ENCODE measurements at regions not wholly inside any gene's neighbourhood (a gene's known extent, or its start where the extent isn't known, plus 50 kb on each side); places are given as distances from the start of the nearest gene placed in this dataset.

GRCh38 chr13:99619207-99619606 lies 117.9 kb downstream of the TM9SF2 start:
- TF ChIP-seq CTCF (conservative IDR thresholded peaks at IDR 0.05; ENCODE audit: low read length): no peak
- TF ChIP-seq EZH2phosphoT487 (IDR thresholded peaks at IDR 0.05; ENCODE audit: borderline replicate concordance): no peak

All from Loucy (cell line).